OCI-LY1 (cell line): ENCODE measurements at regions not wholly inside any gene's neighbourhood (a gene's known extent, or its start where the extent isn't known, plus 50 kb on each side); places are given as distances from the start of the nearest gene placed in this dataset.

Source experiments
- H2AFZ ChIP-seq: fragments of 200-600 bp; sonication (generic), shearing (Covaris generic); 2 replicates; pipeline ENCODE4 v1.6.0; 2014; ENCODE audit warnings: antibody characterized with exemption, mild to moderate bottlenecking, low read length
- H3F3A ChIP-seq: fragments of 200-600 bp; sonication (generic), shearing (Covaris generic); 2 replicates; pipeline ENCODE4 v1.6.0; 2014; ENCODE audit warnings: mild to moderate bottlenecking, antibody characterized with exemption, low read length, moderate library complexity; ENCODE audit not compliant: insufficient read depth
- H3K27ac ChIP-seq: fragments of 200-600 bp; sonication (generic); 2 replicates; pipeline ENCODE4 v1.5.1; 2014; ENCODE audit warnings: low read length, mixed run types, mild to moderate bottlenecking, low read depth; ENCODE audit not compliant: poor library complexity, severe bottlenecking
- H3K27me3 ChIP-seq: fragments of 200-600 bp; sonication (generic); 2 replicates; pipeline ENCODE4 v1.6.0; 2014; ENCODE audit warnings: antibody characterized with exemption, mild to moderate bottlenecking, low read length, moderate library complexity; ENCODE audit not compliant: insufficient read depth
- H3K36me3 ChIP-seq: fragments of 200-600 bp; sonication (generic); 2 replicates; pipeline ENCODE4 v1.6.1; 2014; ENCODE audit warnings: mild to moderate bottlenecking, antibody characterized with exemption, low read length, moderate library complexity, mixed read lengths; ENCODE audit not compliant: insufficient read depth
- H3K4me1 ChIP-seq: fragments of 200-600 bp; sonication (generic); 2 replicates; pipeline ENCODE4 v1.5.1; 2014; ENCODE audit warnings: mild to moderate bottlenecking, low read length, moderate library complexity; ENCODE audit not compliant: insufficient read depth, severe bottlenecking
- H3K4me2 ChIP-seq: fragments of 200-600 bp; sonication (generic), shearing (Covaris generic); 2 replicates; pipeline ENCODE4 v1.6.1; 2014; ENCODE audit warnings: low read length
- H3K4me3 ChIP-seq: fragments of 200-600 bp; sonication (generic); 2 replicates; pipeline ENCODE4 v1.5.1; 2014; ENCODE audit warnings: low read length, low read depth, mild to moderate bottlenecking, mixed read lengths; ENCODE audit not compliant: poor library complexity, severe bottlenecking
- H3K79me2 ChIP-seq: fragments of 200-600 bp; shearing (Covaris generic); 2 replicates; pipeline ENCODE4 v1.6.1; 2016; ENCODE audit warnings: mixed run types, low read length, mixed read lengths; ENCODE audit not compliant: insufficient read depth
- H3K9ac ChIP-seq: fragments of 200-600 bp; sonication (generic), shearing (Covaris generic); 2 replicates; pipeline ENCODE4 v1.6.1; 2014; ENCODE audit warnings: mild to moderate bottlenecking, low read length, mixed read lengths
- H3K9me2 ChIP-seq: fragments of 200-600 bp; sonication (generic), shearing (Covaris generic); 2 replicates; pipeline ENCODE4 v1.6.1; 2014; ENCODE audit warnings: low read depth, mild to moderate bottlenecking, low read length, mixed read lengths
- H3K9me3 ChIP-seq: fragments of 200-600 bp; shearing (Covaris generic); 2 replicates; pipeline ENCODE4 v1.6.1; 2014; ENCODE audit warnings: low read length, mixed read lengths
- H4K20me1 ChIP-seq: fragments of 200-600 bp; sonication (generic), shearing (Covaris generic); 2 replicates; pipeline ENCODE4 v1.6.0; 2016; ENCODE audit warnings: mild to moderate bottlenecking, low read length; ENCODE audit not compliant: insufficient read depth
- EZH2 ChIP-seq: fragments of 200-600 bp; sonication (generic), shearing (Covaris generic); IDR thresholded peaks from 2 replicates; pipeline ENCODE4 v1.8.0; 2017; ENCODE audit warnings: borderline replicate concordance, mixed run types, mild to moderate bottlenecking, antibody characterized with exemption, low read length, moderate library complexity, mixed read lengths
- TF ChIP-seq, protein P1 (sequence below): fragments of 200-600 bp; sonication (generic), shearing (Covaris generic); IDR thresholded peaks from 2 replicates; pipeline ENCODE4 v1.5.1; 2017; ENCODE audit warnings: mild to moderate bottlenecking, antibody characterized with exemption, low read length, moderate library complexity, mixed read lengths

- no peaks in the 10 kb centered on the region for H4K20me1 ChIP-seq
- TF ChIP-seq EZH2, result no peak
- TF ChIP-seq, protein P1, sequence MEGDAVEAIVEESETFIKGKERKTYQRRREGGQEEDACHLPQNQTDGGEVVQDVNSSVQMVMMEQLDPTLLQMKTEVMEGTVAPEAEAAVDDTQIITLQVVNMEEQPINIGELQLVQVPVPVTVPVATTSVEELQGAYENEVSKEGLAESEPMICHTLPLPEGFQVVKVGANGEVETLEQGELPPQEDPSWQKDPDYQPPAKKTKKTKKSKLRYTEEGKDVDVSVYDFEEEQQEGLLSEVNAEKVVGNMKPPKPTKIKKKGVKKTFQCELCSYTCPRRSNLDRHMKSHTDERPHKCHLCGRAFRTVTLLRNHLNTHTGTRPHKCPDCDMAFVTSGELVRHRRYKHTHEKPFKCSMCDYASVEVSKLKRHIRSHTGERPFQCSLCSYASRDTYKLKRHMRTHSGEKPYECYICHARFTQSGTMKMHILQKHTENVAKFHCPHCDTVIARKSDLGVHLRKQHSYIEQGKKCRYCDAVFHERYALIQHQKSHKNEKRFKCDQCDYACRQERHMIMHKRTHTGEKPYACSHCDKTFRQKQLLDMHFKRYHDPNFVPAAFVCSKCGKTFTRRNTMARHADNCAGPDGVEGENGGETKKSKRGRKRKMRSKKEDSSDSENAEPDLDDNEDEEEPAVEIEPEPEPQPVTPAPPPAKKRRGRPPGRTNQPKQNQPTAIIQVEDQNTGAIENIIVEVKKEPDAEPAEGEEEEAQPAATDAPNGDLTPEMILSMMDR, result no peak
- no peaks in the 10 kb centered on the region for H3F3A ChIP-seq
- no peaks in the 10 kb centered on the region for H3K36me3 ChIP-seq
- H3K9me3 ChIP-seq, result no peaks in the 10 kb centered on the region
- no peaks in the 10 kb centered on the region for H3K79me2 ChIP-seq
- H2AFZ ChIP-seq, result no peak overlapping the region
- no peaks in the 10 kb centered on the region for H3K9me2 ChIP-seq
- H3K27me3 ChIP-seq, result no peaks in the 10 kb centered on the region
- H3K4me1 ChIP-seq, result no peaks in the 10 kb centered on the region
- no peak overlapping the region for H3K4me3 ChIP-seq
- H3K4me2 ChIP-seq, result no peak overlapping the region
- no peak overlapping the region for H3K9ac ChIP-seq
- H3K27ac ChIP-seq, result no peak overlapping the region
Observed at GRCh38 chr7:25515633-25516275, 287.5 kb upstream of the NPVF start.

DNA sequence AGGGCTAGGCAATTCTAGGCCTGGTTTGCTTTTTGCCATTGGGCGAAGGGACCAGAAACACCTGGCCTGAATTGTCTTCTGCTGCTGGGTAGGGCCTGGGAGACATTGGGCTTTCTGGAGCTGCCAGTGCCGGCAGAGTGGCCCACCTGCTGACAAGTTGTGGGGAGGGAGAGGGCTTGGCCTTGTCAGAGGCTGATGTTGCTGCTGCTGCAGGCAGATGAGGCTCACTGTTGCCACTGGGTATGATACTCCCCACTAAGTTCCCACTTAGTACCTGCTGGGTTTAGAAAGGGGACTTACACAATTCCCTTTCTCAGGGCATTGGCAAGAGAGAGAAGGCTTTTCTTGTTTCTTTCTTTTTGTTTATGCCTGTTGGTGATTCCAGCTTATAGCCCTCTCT, 289.6 kb upstream of the NPVF start:
- Histone ChIP-seq H3F3A (no peaks in the 10 kb centered on the region), H3K9ac (no peak overlapping the region), H3K36me3 (no peaks in the 10 kb centered on the region), H3K79me2 (no peaks in the 10 kb centered on the region), H3K4me3 (no peak overlapping the region), H3K4me1 (no peaks in the 10 kb centered on the region), H2AFZ (no peak overlapping the region), H4K20me1 (no peaks in the 10 kb centered on the region), H3K9me3 (no peaks in the 10 kb centered on the region), H3K4me2 (no peak overlapping the region), H3K27ac (no peak overlapping the region), H3K9me2 (no peaks in the 10 kb centered on the region), H3K27me3 (no peaks in the 10 kb centered on the region)
- TF ChIP-seq, protein P1, result no peak
- TF ChIP-seq EZH2, result no peak

DNA sequence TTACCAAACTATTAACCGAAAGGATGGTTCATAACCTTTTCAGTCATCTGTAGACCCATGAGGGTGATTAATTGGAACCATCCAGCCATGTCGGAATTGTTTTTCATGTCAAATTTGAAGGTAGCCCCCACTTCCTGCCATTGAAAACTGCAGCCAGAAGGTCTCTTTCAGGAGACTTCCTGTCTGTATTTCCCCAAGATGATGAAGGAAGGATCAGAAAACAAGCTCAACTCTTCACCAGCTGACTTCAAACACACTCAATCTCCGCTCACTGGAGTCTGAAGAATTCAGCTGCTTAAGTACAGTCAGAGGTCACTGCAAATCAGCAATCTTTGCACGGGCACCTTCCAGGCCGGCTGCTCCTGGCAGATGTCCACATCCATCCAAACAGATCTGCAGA, 291.7 kb upstream of the NPVF start:
- TF ChIP-seq, protein P1, result no peak
- TF ChIP-seq EZH2, result no peak
- H3K9me2 ChIP-seq, result no peaks in the 10 kb centered on the region
- H2AFZ ChIP-seq, result no peak overlapping the region
- no peaks in the 10 kb centered on the region for H4K20me1 ChIP-seq
- no peaks in the 10 kb centered on the region for H3K36me3 ChIP-seq
- H3F3A ChIP-seq, result no peaks in the 10 kb centered on the region
- no peaks in the 10 kb centered on the region for H3K9me3 ChIP-seq
- no peak overlapping the region for H3K9ac ChIP-seq
- H3K4me3 ChIP-seq, result no peak overlapping the region
- no peak overlapping the region for H3K4me2 ChIP-seq
- H3K4me1 ChIP-seq, result no peaks in the 10 kb centered on the region
- H3K27me3 ChIP-seq, result no peaks in the 10 kb centered on the region
- H3K27ac ChIP-seq, result no peak overlapping the region
- no peaks in the 10 kb centered on the region for H3K79me2 ChIP-seq
